Endothelial cell of umbilical vein (primary cell): ENCODE measurements at regions not wholly inside any gene's neighbourhood (a gene's known extent, or its start where the extent isn't known, plus 50 kb on each side); places are given as distances from the start of the nearest gene placed in this dataset.

ENCODE experiments used
- BruUV-seq: library from RNA; stranded (reverse); fragments of 400-500 nt; replicated peaks from 2 replicates; lab custom pipeline; 2021; lab: Mats Ljungman, UMichigan
- CTCF ChIA-PET: fragments of 300-600, 350-600 bp; sonication (Branson Sonifier 250); formaldehyde crosslinking; loops from one replicate; lab custom pipeline; 2021; ENCODE audit warnings: antibody characterized with exemption, inconsistent platforms; lab: Charles Lee
- POLR2A ChIA-PET: fragments of 300-600, 350-600 bp; sonication (Branson Sonifier 250); formaldehyde crosslinking; loops from one replicate; lab custom pipeline; 2021; ENCODE audit warnings: antibody characterized with exemption, inconsistent platforms; lab: Charles Lee
- DNase-seq: peaks from one replicate; pipeline ENCODE4 v3.0.0-alpha.2; 2011; ENCODE audit warnings: low read depth, low spot score
- FAIRE-seq: peaks from 2 replicates; lab custom pipeline; 2011; peaks lifted over from hg19 to GRCh38; lab: Jason Lieb, UNC
- H2AFZ ChIP-seq: 2 replicates; pipeline ENCODE4 v1.6.0; 2012; ENCODE audit warnings: low read depth, low read length, control low read depth, inconsistent platforms
- H3K27ac ChIP-seq: 2 replicates; pipeline ENCODE4 v1.5.1; 2011; ENCODE audit warnings: low read depth, mild to moderate bottlenecking, control low read depth, low read length, moderate library complexity; ENCODE audit not compliant: insufficient read depth
- H3K27me3 ChIP-seq, 2 experiments: 2 replicates each; pipeline versions ENCODE4 v1.6.0 to v1.6.1; 2011; ENCODE audit warnings: low read length in 2 of 2, mixed read lengths in 1 of 2; ENCODE audit not compliant: control insufficient read depth in 2 of 2, insufficient read depth in 2 of 2
- H3K36me3 ChIP-seq, 2 experiments: 2 replicates in 1 of 2; 3 replicates in 1 of 2; pipeline ENCODE4 v1.5.1; 2011; ENCODE audit warnings: low read length in 2 of 2, mild to moderate bottlenecking in 1 of 2, moderate library complexity in 1 of 2; ENCODE audit not compliant: control insufficient read depth in 2 of 2, insufficient read depth in 2 of 2; ENCODE audit errors: extremely low read depth in 1 of 2
- H3K4me1 ChIP-seq: 3 replicates; pipeline ENCODE4 v1.5.1; 2011; ENCODE audit warnings: mild to moderate bottlenecking, low read length; ENCODE audit not compliant: control insufficient read depth, insufficient read depth; ENCODE audit errors: extremely low read depth
- H3K4me2 ChIP-seq: 2 replicates; pipeline ENCODE4 v1.6.1; 2011; ENCODE audit warnings: low read length, control low read depth, mixed read lengths; ENCODE audit not compliant: insufficient read depth
- H3K4me3 ChIP-seq, 3 experiments: fragments of 200-600 bp in 1 of 3; sonication (generic), shearing (Covaris generic) in 1 of 3; replicated peaks in 1 of 3; 2 replicates each; pipeline ENCODE4 v1.5.1; 2011 to 2016; ENCODE audit warnings: control low read depth in 3 of 3, low read length in 3 of 3, mild to moderate bottlenecking in 2 of 3, inconsistent platforms in 1 of 3, low read depth in 1 of 3, moderate library complexity in 1 of 3; ENCODE audit not compliant: insufficient read depth in 1 of 3
- H3K79me2 ChIP-seq: 2 replicates; pipeline ENCODE4 v1.6.0; 2012; ENCODE audit warnings: low read length, inconsistent platforms; ENCODE audit not compliant: control insufficient read depth, insufficient read depth
- H3K9ac ChIP-seq: replicated peaks from 2 replicates; pipeline ENCODE3; 2011; ENCODE audit warnings: low read length, control low read depth; ENCODE audit not compliant: insufficient read depth; ENCODE audit errors: extremely low read depth
- H3K9me1 ChIP-seq: replicated peaks from 3 replicates; pipeline ENCODE4 v1.6.0; 2011; ENCODE audit warnings: mild to moderate bottlenecking, low read length; ENCODE audit not compliant: control insufficient read depth, insufficient read depth; ENCODE audit errors: extremely low read depth
- H3K9me3 ChIP-seq: replicated peaks from 2 replicates; pipeline ENCODE4 v1.5.1; 2012; ENCODE audit warnings: low read length, inconsistent platforms; ENCODE audit not compliant: control insufficient read depth, insufficient read depth
- H4K20me1 ChIP-seq: replicated peaks from 2 replicates; pipeline ENCODE3; 2011; ENCODE audit warnings: mild to moderate bottlenecking, low read length; ENCODE audit not compliant: control insufficient read depth, insufficient read depth; ENCODE audit errors: extremely low read depth
- EZH2 ChIP-seq: IDR thresholded peaks from 2 replicates; pipeline ENCODE4 v1.6.1; 2012; ENCODE audit warnings: borderline replicate concordance, low read depth, mild to moderate bottlenecking, moderate library complexity, low read length, inconsistent platforms; ENCODE audit not compliant: severe bottlenecking
- FOS ChIP-seq: IDR thresholded peaks from 2 replicates; pipeline ENCODE4 v1.6.1; 2011; ENCODE audit warnings: mild to moderate bottlenecking, low read length, moderate library complexity, borderline replicate concordance; ENCODE audit not compliant: insufficient read depth
- GATA2 ChIP-seq: IDR thresholded peaks from 2 replicates; pipeline ENCODE4 v1.7.0; 2011; ENCODE audit warnings: low read depth, mild to moderate bottlenecking, moderate library complexity, mixed read lengths, low read length; ENCODE audit not compliant: insufficient read length, insufficient read depth
- JUN ChIP-seq: IDR thresholded peaks from 2 replicates; pipeline ENCODE4 v1.6.1; 2011; ENCODE audit warnings: borderline replicate concordance, low read depth; ENCODE audit not compliant: insufficient read length, insufficient read depth
- MAX ChIP-seq: IDR thresholded peaks from 2 replicates; pipeline ENCODE4 v1.6.1; 2011; ENCODE audit not compliant: insufficient read depth, insufficient read length
- MYC ChIP-seq: IDR thresholded peaks from one replicate; pipeline ENCODE4 v1.6.1; 2011; ENCODE audit warnings: mild to moderate bottlenecking, low read depth, low read length
- POLR2A ChIP-seq: IDR thresholded peaks from 2 replicates; pipeline ENCODE4 v1.6.1; 2012; ENCODE audit warnings: low read depth, mild to moderate bottlenecking, control low read depth, low read length
- POLR2AphosphoS5 ChIP-seq: IDR thresholded peaks from 2 replicates; pipeline ENCODE4 v1.6.1; 2012; ENCODE audit warnings: low read depth, mild to moderate bottlenecking, control low read depth, low read length, moderate library complexity; ENCODE audit not compliant: insufficient read depth
- dilution Hi-C: fragments of 300-500 bp; cut with MboI; formaldehyde crosslinking; loops from one replicate; pipeline ENCODE4 v1.15.0; 2019; ENCODE audit warnings: low sequenced_read_pairs; ENCODE audit not compliant: extremely low pct_ligation_motif_present
- intact Hi-C: fragments of 100-400 bp; cut with micrococcal nuclease; formaldehyde crosslinking; loops from one replicate; pipeline ENCODE4 v1.10.0; 2022
- TF ChIP-seq, protein P1 (sequence below), 2 donors: IDR thresholded peaks; 1 replicate in 1 of 2; 2 replicates in 1 of 2; pipeline ENCODE4 v1.5.1; 2011; ENCODE audit warnings: low read length in 2 of 2, mild to moderate bottlenecking in 2 of 2, moderate library complexity in 2 of 2, control low read depth in 1 of 2, inconsistent platforms in 1 of 2, low read depth in 1 of 2; ENCODE audit not compliant: insufficient read depth in 1 of 2; ENCODE audit errors: extremely low read depth in 1 of 2

GRCh38 chr7:52685333-52685732, 350.1 kb upstream of the POM121L12 start:
- no peaks in the 10 kb centered on the region for H3K27me3 ChIP-seq
- dilution Hi-C loops (no loop called here), intact Hi-C loops (no loop called here)
- H3K4me2 ChIP-seq = no peak overlapping the region
- H3K4me1 ChIP-seq = no peaks in the 10 kb centered on the region
- no peak overlapping the region for H3K4me3 ChIP-seq
- FAIRE-seq (peak; percentile 4), DNase-seq (no peak)
- TF ChIP-seq MAX (no peak), MYC (no peak)
- H3K27ac ChIP-seq = no peak overlapping the region
- no peak overlapping the region for H2AFZ ChIP-seq
- no peak overlapping the region for H3K9ac ChIP-seq
- BruUV-seq = no TSS peak
- CTCF ChIA-PET = no interaction called here
- no peaks in the 10 kb centered on the region for H4K20me1 ChIP-seq
- POLR2A ChIA-PET = no interaction called here
- no peaks in the 10 kb centered on the region for H3K36me3 ChIP-seq
- no peaks in the 10 kb centered on the region for H3K9me1 ChIP-seq
- no peaks in the 10 kb centered on the region for H3K79me2 ChIP-seq
- no peaks in the 10 kb centered on the region for H3K9me3 ChIP-seq

DNA sequence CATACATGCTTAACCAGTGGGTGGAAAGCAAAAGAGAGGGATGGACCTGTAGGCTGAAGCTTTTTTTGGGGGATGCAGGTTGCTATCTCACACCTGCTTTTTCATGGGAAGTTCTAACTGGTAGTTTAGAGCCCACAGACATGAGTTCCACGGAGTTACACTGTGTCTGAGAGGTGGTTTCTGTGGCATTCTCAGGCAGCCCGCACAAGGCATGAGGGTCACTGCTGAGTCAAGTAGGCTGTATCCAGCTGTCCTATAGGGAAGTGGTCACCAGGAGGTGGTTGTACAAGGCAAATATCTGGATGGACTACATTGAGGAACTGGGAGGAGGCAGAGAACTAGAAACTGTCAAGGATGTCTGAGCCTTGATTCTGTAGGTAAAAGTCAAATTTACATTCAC, 351.0 kb upstream of the POM121L12 start:
- Histone ChIP-seq H3K9me3 (no peaks in the 10 kb centered on the region), H3K27me3 (no peaks in the 10 kb centered on the region), H3K9me1 (no peaks in the 10 kb centered on the region), H3K36me3 (no peaks in the 10 kb centered on the region), H2AFZ (no peak overlapping the region), H3K4me2 (no peak overlapping the region), H3K4me3 (no peak overlapping the region), H3K4me1 (no peaks in the 10 kb centered on the region), H3K9ac (no peak overlapping the region), H3K27ac (no peak overlapping the region), H4K20me1 (no peaks in the 10 kb centered on the region), H3K79me2 (no peaks in the 10 kb centered on the region)
- no TSS peak for BruUV-seq
- intact Hi-C loops (no loop called here), dilution Hi-C loops (no loop called here)
- POLR2A ChIA-PET = no interaction called here
- FAIRE-seq (no peak), DNase-seq (no peak)
- no peak for TF ChIP-seq FOS
- no peak for TF ChIP-seq MYC
- no peak for TF ChIP-seq MAX
- TF ChIP-seq, protein P1, sequence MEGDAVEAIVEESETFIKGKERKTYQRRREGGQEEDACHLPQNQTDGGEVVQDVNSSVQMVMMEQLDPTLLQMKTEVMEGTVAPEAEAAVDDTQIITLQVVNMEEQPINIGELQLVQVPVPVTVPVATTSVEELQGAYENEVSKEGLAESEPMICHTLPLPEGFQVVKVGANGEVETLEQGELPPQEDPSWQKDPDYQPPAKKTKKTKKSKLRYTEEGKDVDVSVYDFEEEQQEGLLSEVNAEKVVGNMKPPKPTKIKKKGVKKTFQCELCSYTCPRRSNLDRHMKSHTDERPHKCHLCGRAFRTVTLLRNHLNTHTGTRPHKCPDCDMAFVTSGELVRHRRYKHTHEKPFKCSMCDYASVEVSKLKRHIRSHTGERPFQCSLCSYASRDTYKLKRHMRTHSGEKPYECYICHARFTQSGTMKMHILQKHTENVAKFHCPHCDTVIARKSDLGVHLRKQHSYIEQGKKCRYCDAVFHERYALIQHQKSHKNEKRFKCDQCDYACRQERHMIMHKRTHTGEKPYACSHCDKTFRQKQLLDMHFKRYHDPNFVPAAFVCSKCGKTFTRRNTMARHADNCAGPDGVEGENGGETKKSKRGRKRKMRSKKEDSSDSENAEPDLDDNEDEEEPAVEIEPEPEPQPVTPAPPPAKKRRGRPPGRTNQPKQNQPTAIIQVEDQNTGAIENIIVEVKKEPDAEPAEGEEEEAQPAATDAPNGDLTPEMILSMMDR (IDR thresholded peaks at IDR 0.05; ENCODE audit: extremely low read depth in 1 of 2, insufficient read depth in 1 of 2, low read depth in 1 of 2, low read length in 2 of 2) = no peak
- TF ChIP-seq GATA2 = no peak
- no peak for TF ChIP-seq POLR2AphosphoS5
- TF ChIP-seq JUN = no peak
- TF ChIP-seq POLR2A = no peak
- no peak for TF ChIP-seq EZH2
- CTCF ChIA-PET = no interaction called here
